ENCODE measurements at regions not wholly inside any gene's neighbourhood (a gene's known extent, or its start where the extent isn't known, plus 50 kb on each side); places are given as distances from the start of the nearest gene placed in this dataset.

DNA sequence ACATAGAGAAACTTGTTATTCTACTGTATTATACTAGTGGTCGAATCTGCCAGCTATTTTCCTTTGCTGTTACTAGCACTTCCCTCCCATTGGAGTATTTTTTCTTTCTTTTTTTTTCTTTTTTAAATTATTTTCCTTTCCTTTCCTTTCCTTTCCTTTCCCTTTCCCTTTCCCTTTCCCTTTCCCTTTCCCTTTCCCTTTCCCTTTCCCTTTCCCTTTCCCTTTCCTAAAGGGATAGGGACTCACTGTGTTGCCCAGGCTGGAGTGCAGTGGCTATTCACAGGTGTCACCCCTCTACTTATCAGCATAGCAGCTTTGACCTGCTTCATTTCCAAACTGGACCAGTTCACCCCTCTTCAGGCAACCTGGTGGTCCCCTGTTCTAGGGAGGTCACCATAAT, 212.6 kb upstream of the SP4 start:
- TF ChIP-seq SP1 (IDR thresholded peaks at IDR 0.05; ENCODE audit: low read depth, low read length) (no peak), ZNF24 (IDR thresholded peaks at IDR 0.05) (no peak), MYC (IDR thresholded peaks at IDR 0.05; ENCODE audit: insufficient read depth, insufficient read length, insufficient replicate concordance, low read length, severe bottlenecking) (no peak), SMARCA5 (IDR thresholded peaks at IDR 0.05) (no peak), SUPT20H (IDR thresholded peaks at IDR 0.05; ENCODE audit: borderline replicate concordance, control insufficient read depth, low read depth, low read length) (no peak), SMAD1 (IDR thresholded peaks at IDR 0.05; ENCODE audit: low read depth, partially characterized antibody) (no peak), CBFB (IDR thresholded peaks at IDR 0.05; ENCODE audit: low read depth) (no peak), POLR2A (IDR thresholded peaks at IDR 0.05; ENCODE audit: low read depth, low read length) (no peak), ZNF274 (IDR thresholded peaks at IDR 0.05; ENCODE audit: insufficient read depth, insufficient read length) (no peak), CHD1 (IDR thresholded peaks at IDR 0.05; ENCODE audit: low read depth, low read length) (no peak), RB1 (IDR thresholded peaks at IDR 0.05; ENCODE audit: borderline replicate concordance) (no peak), HDAC2 (IDR thresholded peaks at IDR 0.05) (no peak), SIX5 (IDR thresholded peaks at IDR 0.05; ENCODE audit: low read depth, low read length, severe bottlenecking) (no peak)
- TF ChIP-seq, protein P1, sequence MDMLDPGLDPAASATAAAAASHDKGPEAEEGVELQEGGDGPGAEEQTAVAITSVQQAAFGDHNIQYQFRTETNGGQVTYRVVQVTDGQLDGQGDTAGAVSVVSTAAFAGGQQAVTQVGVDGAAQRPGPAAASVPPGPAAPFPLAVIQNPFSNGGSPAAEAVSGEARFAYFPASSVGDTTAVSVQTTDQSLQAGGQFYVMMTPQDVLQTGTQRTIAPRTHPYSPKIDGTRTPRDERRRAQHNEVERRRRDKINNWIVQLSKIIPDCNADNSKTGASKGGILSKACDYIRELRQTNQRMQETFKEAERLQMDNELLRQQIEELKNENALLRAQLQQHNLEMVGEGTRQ (IDR thresholded peaks at IDR 0.05; ENCODE audit: borderline replicate concordance, low read depth, low read length) = no peak
- TF ChIP-seq, protein P2, sequence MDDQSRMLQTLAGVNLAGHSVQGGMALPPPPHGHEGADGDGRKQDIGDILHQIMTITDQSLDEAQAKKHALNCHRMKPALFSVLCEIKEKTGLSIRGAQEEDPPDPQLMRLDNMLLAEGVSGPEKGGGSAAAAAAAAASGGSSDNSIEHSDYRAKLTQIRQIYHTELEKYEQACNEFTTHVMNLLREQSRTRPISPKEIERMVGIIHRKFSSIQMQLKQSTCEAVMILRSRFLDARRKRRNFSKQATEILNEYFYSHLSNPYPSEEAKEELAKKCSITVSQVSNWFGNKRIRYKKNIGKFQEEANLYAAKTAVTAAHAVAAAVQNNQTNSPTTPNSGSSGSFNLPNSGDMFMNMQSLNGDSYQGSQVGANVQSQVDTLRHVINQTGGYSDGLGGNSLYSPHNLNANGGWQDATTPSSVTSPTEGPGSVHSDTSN (IDR thresholded peaks at IDR 0.05; ENCODE audit: insufficient replicate concordance, low read depth, low read length) = no peak
- ATAC-seq = no peak
- FAIRE-seq = no peak
- in situ Hi-C loops (cut with MboI) = no loop called here
- no peaks in the 10 kb centered on the region; a peak in 1 of 4 replicates for H3K27me3 ChIP-seq (replicated peaks in 1 of 2; ENCODE audit: control insufficient read depth in 2 of 2, insufficient read depth in 2 of 2, low read length in 1 of 2)
- no peaks in the 10 kb centered on the region for H3K36me3 ChIP-seq (ENCODE audit: control insufficient read depth in 2 of 2, insufficient read depth in 2 of 2, low read length in 1 of 2)
- intact Hi-C loops (cut with micrococcal nuclease; ENCODE audit: unreplicated experiment) = no loop called here
- no peak overlapping the region for H3K9ac ChIP-seq (ENCODE audit: control insufficient read depth, insufficient read depth, low read length)
- SMC1A ChIA-PET (ENCODE audit: uncharacterized antibody, unreplicated experiment) = no interaction called here
- WGBS (ENCODE audit: insufficient coverage, insufficient replicate concordance, low lambda C conversion rate, missing lambda C conversion rate) = 0% methylated on average over 1 of the region's 1 CpG
- RAD21 ChIA-PET (ENCODE audit: unreplicated experiment) = no interaction called here
- H2AFZ ChIP-seq (ENCODE audit: control insufficient read depth, low read depth, low read length) = no peak overlapping the region
- H3K27ac ChIP-seq (ENCODE audit: control insufficient read depth, insufficient read depth) = no peak overlapping the region
- POLR2A ChIA-PET = no interaction called here
- H3K4me1 ChIP-seq (ENCODE audit: control insufficient read depth, insufficient read depth, low read length) = no peaks in the 10 kb centered on the region
- no peaks in the 10 kb centered on the region for H4K20me1 ChIP-seq (ENCODE audit: control insufficient read depth, insufficient read depth)
- no TSS peak for BruUV-seq (replicated peaks)
- DNase-seq (ENCODE audit: low read depth, low spot score) = no peak
- H3K79me2 ChIP-seq (ENCODE audit: control insufficient read depth, insufficient read depth, low read length) = no peaks in the 10 kb centered on the region
- H3K4me2 ChIP-seq (ENCODE audit: control insufficient read depth, insufficient read depth) = no peak overlapping the region
- no peaks in the 10 kb centered on the region for H3K9me3 ChIP-seq (replicated peaks; ENCODE audit: control insufficient read depth, insufficient read depth, low read length)
- CTCF ChIA-PET = no interaction called here
- H3K4me3 ChIP-seq = no peak overlapping the region
